ENCODE measurements at regions not wholly inside any gene's neighbourhood (a gene's known extent, or its start where the extent isn't known, plus 50 kb on each side); places are given as distances from the start of the nearest gene placed in this dataset.

- Mint-ChIP-seq H3K36me3 (peaks cover 9% of the 10 kb centered on the region), H3K4me3 (no peak overlapping the region), H3K27ac (no peak overlapping the region), H3K4me1 (peaks cover 8% of the 10 kb centered on the region), H3K27me3 (ENCODE audit: insufficient read depth, low read depth) (peaks cover 3% of the 10 kb centered on the region), H3K9me3 (peaks cover 20% of the 10 kb centered on the region)
- Histone ChIP-seq H3K4me3 (no peak overlapping the region), H3K4me1 (no peaks in the 10 kb centered on the region), H3K27me3 (no peaks in the 10 kb centered on the region), H3F3A (ENCODE audit: low read depth) (no peaks in the 10 kb centered on the region), H3K79me2 (ENCODE audit: low read depth) (no peaks in the 10 kb centered on the region), H4K20me1 (ENCODE audit: low read depth) (no peaks in the 10 kb centered on the region), H3K36me3 (no peaks in the 10 kb centered on the region), H3K9ac (no peak overlapping the region), H3K4me2 (no peak overlapping the region), H3K27ac (no peak overlapping the region), H2AFZ (replicated peaks) (no peak overlapping the region), H3K9me3 (ENCODE audit: low read depth) (no peaks in the 10 kb centered on the region)
- no peak for DNase-seq (ENCODE audit: low spot score)
- no peak for TF ChIP-seq CTCF (IDR thresholded peaks at IDR 0.05)
- TF ChIP-seq EZH2phosphoT487 (IDR thresholded peaks at IDR 0.05): no peak
Observed at GRCh38 chr9:16033253-16033652, 480.4 kb downstream of the CCDC171 start.

- H3K36me3 ChIP-seq: no peaks in the 10 kb centered on the region
- peaks cover 2% of the 10 kb centered on the region for H3K4me1 ChIP-seq
- H3K27ac ChIP-seq: no peak overlapping the region
- H3K4me2 ChIP-seq: no peak overlapping the region
- H3K9me3 ChIP-seq (ENCODE audit: low read depth): no peaks in the 10 kb centered on the region
- no peaks in the 10 kb centered on the region for H4K20me1 ChIP-seq (ENCODE audit: low read depth)
- peaks cover 3% of the 10 kb centered on the region for H3K27me3 Mint-ChIP-seq (ENCODE audit: insufficient read depth, low read depth)
- peaks cover 2% of the 10 kb centered on the region for H3F3A ChIP-seq (ENCODE audit: low read depth)
- TF ChIP-seq CTCF (IDR thresholded peaks at IDR 0.05): no peak
- no peak for TF ChIP-seq EZH2phosphoT487 (IDR thresholded peaks at IDR 0.05)
- no peak for TF ChIP-seq EZH2 (IDR thresholded peaks at IDR 0.05)
- DNase-seq (ENCODE audit: low spot score): no peak
- H3K27me3 ChIP-seq: no peaks in the 10 kb centered on the region
- no peak overlapping the region for H3K4me3 ChIP-seq
- no peak overlapping the region for H3K4me3 Mint-ChIP-seq
- H3K27ac Mint-ChIP-seq: no peak overlapping the region
- peaks cover 13% of the 10 kb centered on the region for H3K4me1 Mint-ChIP-seq
- no peaks in the 10 kb centered on the region for H3K79me2 ChIP-seq (ENCODE audit: low read depth)
- peaks cover 16% of the 10 kb centered on the region for H3K9me3 Mint-ChIP-seq
- no peak overlapping the region for H2AFZ ChIP-seq (replicated peaks)
- H3K9ac ChIP-seq: no peak overlapping the region
- H3K36me3 Mint-ChIP-seq: peaks cover 9% of the 10 kb centered on the region
Observed at GRCh38 chr9:16033921-16034691, 481.3 kb downstream of the CCDC171 start.

- no peak overlapping the region for H3K4me3 ChIP-seq
- Mint-ChIP-seq H3K27ac (peak overlapping the region; percentile 21), H3K36me3 (peaks cover 3% of the 10 kb centered on the region), H3K4me1 (peaks cover 40% of the 10 kb centered on the region), H3K27me3 (ENCODE audit: insufficient read depth, low read depth) (peaks cover 12% of the 10 kb centered on the region), H3K4me3 (no peak overlapping the region), H3K9me3 (peaks cover 10% of the 10 kb centered on the region)
- no peak overlapping the region for H3K9ac ChIP-seq
- TF ChIP-seq EZH2 (IDR thresholded peaks at IDR 0.05): no peak
- TF ChIP-seq EZH2phosphoT487 (IDR thresholded peaks at IDR 0.05): no peak
- TF ChIP-seq CTCF (IDR thresholded peaks at IDR 0.05): no peak
- H3K27me3 ChIP-seq: no peaks in the 10 kb centered on the region
- H3K4me2 ChIP-seq: peak overlapping the region; percentile 65
- H2AFZ ChIP-seq (replicated peaks): no peak overlapping the region
- H3K27ac ChIP-seq: no peak overlapping the region
- no peaks in the 10 kb centered on the region for H4K20me1 ChIP-seq (ENCODE audit: low read depth)
- DNase-seq (ENCODE audit: low spot score): no peak
- H3K36me3 ChIP-seq: no peaks in the 10 kb centered on the region
- no peaks in the 10 kb centered on the region for H3K9me3 ChIP-seq (ENCODE audit: low read depth)
- no peaks in the 10 kb centered on the region for H3K79me2 ChIP-seq (ENCODE audit: low read depth)
- peaks cover 23% of the 10 kb centered on the region for H3F3A ChIP-seq (ENCODE audit: low read depth)
- peaks cover 35% of the 10 kb centered on the region for H3K4me1 ChIP-seq
Observed at GRCh38 chr9:16039218-16039987, 486.6 kb downstream of the CCDC171 start.
